Fibroblast of the aortic adventitia (primary cell): ENCODE measurements at regions not wholly inside any gene's neighbourhood (a gene's known extent, or its start where the extent isn't known, plus 50 kb on each side); places are given as distances from the start of the nearest gene placed in this dataset.

ENCODE experiments used
- DNase-seq: peaks from one replicate; pipeline ENCODE4 v3.0.0-alpha.2; 2010; ENCODE audit warnings: low read depth
- H3K4me3 ChIP-seq: 2 replicates; pipeline ENCODE4 v1.5.1; 2011; ENCODE audit warnings: low read depth, mild to moderate bottlenecking, control low read depth, low read length, moderate library complexity
- TF ChIP-seq, protein P1 (sequence below): IDR thresholded peaks from 2 replicates; pipeline ENCODE4 v1.5.1; 2011; ENCODE audit warnings: mild to moderate bottlenecking, low read length, control low read depth, inconsistent platforms; ENCODE audit not compliant: insufficient read depth

DNA sequence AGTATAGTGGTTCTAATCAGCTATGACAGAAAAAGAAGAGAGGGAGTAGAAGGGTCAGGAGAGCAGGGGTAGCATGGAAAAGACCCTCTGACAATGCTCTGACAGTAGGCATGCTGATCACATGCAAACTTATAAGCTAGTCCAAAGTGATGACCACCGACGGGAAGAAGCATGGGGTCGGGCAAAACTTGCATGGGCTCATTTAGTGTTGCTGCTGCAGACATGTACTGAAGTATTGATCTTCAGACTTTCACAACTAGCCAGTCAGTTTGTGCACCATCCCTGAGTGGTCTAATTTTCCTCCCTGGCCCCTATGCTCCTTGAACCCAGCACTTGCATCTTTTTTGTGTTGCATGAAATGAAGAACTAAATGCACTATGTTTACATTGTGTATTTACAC is 225.4 kb downstream of the SYK start:
- H3K4me3 ChIP-seq: no peak overlapping the region
- TF ChIP-seq, protein P1, sequence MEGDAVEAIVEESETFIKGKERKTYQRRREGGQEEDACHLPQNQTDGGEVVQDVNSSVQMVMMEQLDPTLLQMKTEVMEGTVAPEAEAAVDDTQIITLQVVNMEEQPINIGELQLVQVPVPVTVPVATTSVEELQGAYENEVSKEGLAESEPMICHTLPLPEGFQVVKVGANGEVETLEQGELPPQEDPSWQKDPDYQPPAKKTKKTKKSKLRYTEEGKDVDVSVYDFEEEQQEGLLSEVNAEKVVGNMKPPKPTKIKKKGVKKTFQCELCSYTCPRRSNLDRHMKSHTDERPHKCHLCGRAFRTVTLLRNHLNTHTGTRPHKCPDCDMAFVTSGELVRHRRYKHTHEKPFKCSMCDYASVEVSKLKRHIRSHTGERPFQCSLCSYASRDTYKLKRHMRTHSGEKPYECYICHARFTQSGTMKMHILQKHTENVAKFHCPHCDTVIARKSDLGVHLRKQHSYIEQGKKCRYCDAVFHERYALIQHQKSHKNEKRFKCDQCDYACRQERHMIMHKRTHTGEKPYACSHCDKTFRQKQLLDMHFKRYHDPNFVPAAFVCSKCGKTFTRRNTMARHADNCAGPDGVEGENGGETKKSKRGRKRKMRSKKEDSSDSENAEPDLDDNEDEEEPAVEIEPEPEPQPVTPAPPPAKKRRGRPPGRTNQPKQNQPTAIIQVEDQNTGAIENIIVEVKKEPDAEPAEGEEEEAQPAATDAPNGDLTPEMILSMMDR: no peak
- DNase-seq: no peak

DNA sequence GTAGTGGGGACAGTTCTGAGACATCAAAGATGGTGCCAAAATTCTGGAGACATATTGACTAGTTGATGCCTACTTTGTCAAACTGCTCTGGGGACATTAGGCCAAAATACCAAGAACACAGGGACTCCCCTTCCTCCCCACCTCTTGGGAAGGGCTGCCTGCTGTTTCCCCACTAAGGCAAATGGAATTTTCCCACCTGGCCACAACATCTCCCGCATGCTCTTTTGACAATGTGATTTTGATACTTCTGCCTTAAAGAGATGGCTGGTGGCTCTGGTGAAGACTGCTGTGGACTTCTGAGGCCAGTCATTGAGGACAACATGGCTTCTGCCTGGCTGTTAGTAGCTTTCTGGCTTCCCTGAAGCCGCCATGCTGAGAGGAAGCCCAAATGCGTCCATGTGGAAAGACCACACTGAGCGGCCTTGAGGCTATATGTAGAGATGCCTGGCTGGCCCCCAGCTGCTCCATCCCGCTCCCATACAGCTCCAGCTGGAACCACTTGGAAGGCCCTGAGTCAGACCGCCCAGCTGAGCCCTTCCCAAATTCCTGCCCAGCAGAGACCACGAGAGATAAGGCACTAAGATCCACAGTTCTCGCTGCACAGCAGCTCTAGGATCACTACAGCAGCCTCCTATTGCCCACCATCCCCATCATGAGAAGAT is 226.7 kb downstream of the SYK start:
- no peak for DNase-seq
- TF ChIP-seq, protein P1: no peak
- no peak overlapping the region for H3K4me3 ChIP-seq

DNA sequence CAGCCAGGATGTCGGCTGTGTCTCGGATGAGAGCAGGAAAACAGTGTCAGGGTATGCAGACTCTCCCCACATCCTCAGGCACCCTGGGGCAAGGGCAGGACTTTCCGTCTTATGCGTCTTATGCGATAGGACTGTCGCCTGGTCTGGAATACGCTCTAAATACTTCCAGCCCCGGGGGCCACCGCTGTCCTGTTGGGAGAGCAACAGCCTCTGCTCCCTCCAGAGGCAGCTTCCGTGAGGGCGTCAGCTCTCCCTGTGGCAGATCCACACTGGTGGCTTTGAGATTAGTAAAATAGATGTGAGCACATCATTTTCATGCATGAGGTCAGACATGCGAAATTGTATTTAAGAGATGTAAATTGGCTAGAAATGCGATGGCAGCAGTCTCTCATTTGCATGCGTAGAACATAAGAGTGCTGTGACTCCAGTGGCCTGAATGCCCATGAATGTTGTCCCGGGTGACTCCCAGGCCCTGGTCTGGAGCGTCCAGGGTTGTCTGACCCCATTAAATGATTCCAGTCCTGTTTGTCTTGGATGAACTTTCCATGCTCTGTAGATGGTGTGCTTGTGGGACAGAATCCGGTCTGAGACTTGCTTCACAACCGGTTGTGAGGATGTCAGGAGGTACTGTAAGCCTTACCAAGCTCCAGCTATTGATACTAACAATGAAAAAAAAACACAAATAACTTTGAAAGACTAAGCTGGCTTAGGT is 228.2 kb downstream of the SYK start:
- TF ChIP-seq, protein P1: no peak

DNA sequence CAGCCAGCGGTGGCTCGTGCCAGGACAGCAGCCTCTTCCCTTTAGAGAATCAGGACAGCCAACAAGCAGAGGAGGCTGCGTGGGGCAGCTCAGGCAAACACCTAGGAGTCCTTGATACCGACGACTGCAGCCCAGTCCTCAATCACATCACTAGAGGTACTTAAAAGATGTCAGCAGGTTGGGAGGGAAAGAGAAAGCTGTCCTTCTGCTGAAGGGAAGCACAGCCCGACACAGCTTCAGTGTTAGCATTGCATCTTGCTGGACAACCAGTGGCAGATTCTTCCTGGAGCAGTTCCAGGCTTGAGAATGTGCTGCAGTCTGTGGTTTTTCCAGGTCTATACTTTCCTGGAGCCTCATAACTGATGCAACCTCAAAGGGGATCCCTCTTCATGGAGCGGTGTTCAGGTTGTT is 230.5 kb downstream of the SYK start:
- TF ChIP-seq, protein P1: no peak
- no peak overlapping the region for H3K4me3 ChIP-seq
- no peak for DNase-seq

More for the DNA sequence above, 228.2 kb downstream of the SYK start:
- DNase-seq: no peak
- no peak overlapping the region for H3K4me3 ChIP-seq

DNA sequence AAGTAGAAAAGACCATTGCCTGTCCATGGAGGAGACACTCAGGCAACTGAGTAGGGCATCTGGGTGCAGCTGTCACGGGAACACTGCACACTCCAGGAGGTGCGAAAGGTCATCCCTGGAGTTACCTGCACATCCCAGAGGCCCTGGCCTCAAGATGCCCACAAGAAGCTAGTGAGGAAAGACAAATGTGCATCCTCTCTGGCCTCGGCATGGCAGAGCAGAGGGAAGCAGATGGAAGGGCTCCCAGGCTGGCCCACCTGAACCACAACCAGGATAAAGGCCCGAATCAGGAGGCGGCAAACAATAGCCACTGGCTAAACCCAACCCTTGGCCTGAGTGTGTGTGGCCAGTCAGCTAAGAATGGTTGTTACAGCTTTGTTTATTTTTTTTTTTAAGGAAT is 231.7 kb downstream of the SYK start:
- H3K4me3 ChIP-seq: no peak overlapping the region
- TF ChIP-seq, protein P1: no peak
- DNase-seq: no peak

DNA sequence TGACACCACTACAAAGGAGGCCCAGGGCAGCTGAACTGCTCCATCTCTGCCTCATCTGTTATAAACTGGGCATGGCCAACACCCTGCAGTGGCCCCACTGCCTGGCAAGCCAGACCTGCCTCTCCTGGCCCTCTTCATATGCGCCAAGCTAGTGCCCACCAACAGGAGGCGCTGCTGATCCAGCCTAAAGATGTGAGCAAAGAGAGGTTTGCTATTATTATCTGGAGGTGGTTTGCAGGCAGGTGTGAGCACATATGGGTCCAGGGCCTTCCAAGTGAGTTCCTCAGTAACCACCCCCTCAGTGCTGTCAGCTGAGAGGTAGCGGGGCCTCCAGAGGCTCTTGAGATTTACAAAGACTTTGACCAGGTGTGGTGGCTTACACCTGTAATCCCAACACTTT is 232.2 kb downstream of the SYK start:
- no peak for DNase-seq
- no peak overlapping the region for H3K4me3 ChIP-seq
- TF ChIP-seq, protein P1: peak; percentile 37
